Hepatocyte (in vitro differentiated cells): ENCODE measurements at regions not wholly inside any gene's neighbourhood (a gene's known extent, or its start where the extent isn't known, plus 50 kb on each side); places are given as distances from the start of the nearest gene placed in this dataset.

ENCODE experiments used
- DNase-seq: peaks from one replicate; pipeline ENCODE4 v3.0.0-alpha.2; 2016; ENCODE audit warnings: low spot score
- H2AFZ ChIP-seq: fragments of 200-600 bp; sonication (generic); 2 replicates; pipeline ENCODE4 v1.6.0; 2016; ENCODE audit warnings: antibody characterized with exemption, mild to moderate bottlenecking
- H3K27ac ChIP-seq: fragments of 200-600 bp; sonication (generic); 2 replicates; pipeline ENCODE4 v1.5.1; 2016; ENCODE audit warnings: mild to moderate bottlenecking
- H3K27me3 ChIP-seq: fragments of 200-600 bp; sonication (generic); 2 replicates; pipeline ENCODE4 v1.6.1; 2016
- H3K36me3 ChIP-seq: fragments of 200-600 bp; sonication (generic); replicated peaks from 2 replicates; pipeline ENCODE4 v1.5.1; 2016; ENCODE audit warnings: low read depth; ENCODE audit not compliant: insufficient read depth
- H3K4me1 ChIP-seq: fragments of 200-600 bp; sonication (generic); 2 replicates; pipeline ENCODE4 v1.5.1; 2016; ENCODE audit warnings: mild to moderate bottlenecking, moderate library complexity; ENCODE audit not compliant: insufficient read depth
- H3K4me2 ChIP-seq: fragments of 200-600 bp; sonication (generic); 2 replicates; pipeline ENCODE4 v1.6.0; 2016
- H3K4me3 ChIP-seq: fragments of 200-600 bp; sonication (generic); 2 replicates; pipeline ENCODE4 v1.5.1; 2016; ENCODE audit warnings: mild to moderate bottlenecking
- H3K79me2 ChIP-seq: fragments of 200-600 bp; sonication (generic); 2 replicates; pipeline ENCODE4 v1.6.0; 2017; ENCODE audit warnings: mild to moderate bottlenecking
- H3K9me2 ChIP-seq: fragments of 200-600 bp; sonication (generic); replicated peaks from 2 replicates; pipeline ENCODE4 v1.6.0; 2017; ENCODE audit warnings: mild to moderate bottlenecking; ENCODE audit not compliant: insufficient read depth
- H3K9me3 ChIP-seq: fragments of 200-600 bp; sonication (generic); 2 replicates; pipeline ENCODE4 v1.5.1; 2016; ENCODE audit warnings: low read depth, mild to moderate bottlenecking
- H4K20me1 ChIP-seq: fragments of 200-600 bp; sonication (generic); 2 replicates; pipeline ENCODE4 v1.6.0; 2016; ENCODE audit warnings: mild to moderate bottlenecking; ENCODE audit not compliant: insufficient read depth, poor library complexity, severe bottlenecking
- CTCF ChIP-seq: fragments of 200-600 bp; sonication (generic); IDR thresholded peaks from 2 replicates; pipeline ENCODE4 v1.5.1; 2016; ENCODE audit warnings: antibody characterized with exemption, mild to moderate bottlenecking; ENCODE audit not compliant: poor library complexity
- EZH2 ChIP-seq: fragments of 200-600 bp; sonication (generic); IDR thresholded peaks from 2 replicates; pipeline ENCODE4 v1.6.1; 2016; ENCODE audit warnings: antibody characterized with exemption, mild to moderate bottlenecking, borderline replicate concordance
- EZH2phosphoT487 ChIP-seq: fragments of 200-600 bp; sonication (generic); IDR thresholded peaks from one replicate; pipeline ENCODE4 v1.6.1; 2018; ENCODE audit warnings: antibody characterized with exemption, mild to moderate bottlenecking, low read depth, moderate library complexity; ENCODE audit not compliant: unreplicated experiment, severe bottlenecking
- WGBS: methylation state at CpG from one replicate; pipeline ENCODE4 v1.1.6; 2016; ENCODE audit warnings: low lambda C conversion rate; ENCODE audit errors: missing lambda C conversion rate; 5-methylcytosine and 5-hydroxymethylcytosine counted together

- Histone ChIP-seq H3K4me1 (no peaks in the 10 kb centered on the region), H3K4me3 (no peak overlapping the region), H4K20me1 (no peaks in the 10 kb centered on the region), H2AFZ (no peak overlapping the region), H3K79me2 (no peaks in the 10 kb centered on the region), H3K4me2 (no peak overlapping the region), H3K27me3 (no peaks in the 10 kb centered on the region), H3K27ac (no peak overlapping the region), H3K9me3 (no peaks in the 10 kb centered on the region), H3K36me3 (no peaks in the 10 kb centered on the region), H3K9me2 (no peaks in the 10 kb centered on the region)
- TF ChIP-seq CTCF (no peak), EZH2phosphoT487 (no peak), EZH2 (no peak)
- DNase-seq, result no peak
- WGBS, result 80% methylated on average over 5 of the region's 5 CpGs
Measured at GRCh38 chr5:96045888-96046287, 84.2 kb upstream of the ELL2 start.

GRCh38 chr5:96043446-96043845 is 81.8 kb upstream of the ELL2 start:
- Histone ChIP-seq H3K4me1 (no peaks in the 10 kb centered on the region), H2AFZ (no peak overlapping the region), H3K27me3 (no peaks in the 10 kb centered on the region), H3K9me2 (no peaks in the 10 kb centered on the region), H4K20me1 (no peaks in the 10 kb centered on the region), H3K27ac (no peak overlapping the region), H3K9me3 (no peaks in the 10 kb centered on the region), H3K36me3 (no peaks in the 10 kb centered on the region), H3K4me3 (no peak overlapping the region), H3K79me2 (no peaks in the 10 kb centered on the region), H3K4me2 (no peak overlapping the region)
- no peak for DNase-seq
- TF ChIP-seq EZH2 (no peak), CTCF (no peak), EZH2phosphoT487 (no peak)

GRCh38 chr5:96037128-96037527 is 75.5 kb upstream of the ELL2 start:
- Histone ChIP-seq H4K20me1 (no peaks in the 10 kb centered on the region), H3K4me1 (no peaks in the 10 kb centered on the region), H3K9me3 (no peaks in the 10 kb centered on the region), H3K9me2 (no peaks in the 10 kb centered on the region), H3K4me3 (no peak overlapping the region), H3K4me2 (no peak overlapping the region), H2AFZ (no peak overlapping the region), H3K79me2 (no peaks in the 10 kb centered on the region), H3K36me3 (no peaks in the 10 kb centered on the region), H3K27ac (peak overlapping the region; percentile 83), H3K27me3 (no peaks in the 10 kb centered on the region)
- no peak for TF ChIP-seq EZH2phosphoT487
- no peak for TF ChIP-seq CTCF
- TF ChIP-seq EZH2, result no peak
- WGBS, result 61% methylated on average over 2 of the region's 2 CpGs
- DNase-seq, result no peak

- H3K9me2 ChIP-seq, result no peaks in the 10 kb centered on the region
- H2AFZ ChIP-seq, result no peak overlapping the region
- DNase-seq, result no peak
- no peaks in the 10 kb centered on the region for H3K9me3 ChIP-seq
- H4K20me1 ChIP-seq, result no peaks in the 10 kb centered on the region
- no peaks in the 10 kb centered on the region for H3K4me1 ChIP-seq
- no peak overlapping the region for H3K4me3 ChIP-seq
- WGBS, result 86% methylated on average over 1 of the region's 1 CpG
- no peaks in the 10 kb centered on the region for H3K27me3 ChIP-seq
- H3K79me2 ChIP-seq, result no peaks in the 10 kb centered on the region
- TF ChIP-seq EZH2phosphoT487 (no peak), EZH2 (no peak)
- H3K4me2 ChIP-seq, result no peak overlapping the region
- H3K36me3 ChIP-seq, result no peaks in the 10 kb centered on the region
- peak overlapping the region; percentile 83 for H3K27ac ChIP-seq
Measured at GRCh38 chr5:96036301-96036700, 74.7 kb upstream of the ELL2 start.
